HepG2 (cell line): ENCODE measurements at regions not wholly inside any gene's neighbourhood (a gene's known extent, or its start where the extent isn't known, plus 50 kb on each side); places are given as distances from the start of the nearest gene placed in this dataset.

Experiments
- CC2D1A ChIP-seq: sonication (generic); formaldehyde crosslinking; IDR thresholded peaks from 2 replicates; pipeline ENCODE4 v1.8.1; 2023; ENCODE audit warnings: mild to moderate bottlenecking, missing genetic modification reagents
- PAF1 ChIP-seq: IDR thresholded peaks from 2 replicates; pipeline ENCODE4 v1.6.1; 2016; ENCODE audit warnings: missing genetic modification reagents, missing compliant biosample characterization
- POLR2A ChIP-seq, 2 experiments: IDR thresholded peaks; 2 replicates each; pipeline ENCODE4 v1.6.1; 2011; ENCODE audit warnings: low read depth in 2 of 2, low read length in 2 of 2, mild to moderate bottlenecking in 1 of 2, moderate library complexity in 1 of 2; ENCODE audit not compliant: insufficient read depth in 1 of 2
- ZNF546 ChIP-seq: sonication (generic); formaldehyde crosslinking; conservative IDR thresholded peaks from 2 replicates; pipeline ENCODE4 v1.8.1; 2023; ENCODE audit warnings: mild to moderate bottlenecking, missing genetic modification reagents
- TF ChIP-seq, protein P1 (sequence below): IDR thresholded peaks from 2 replicates; pipeline ENCODE4 v1.6.1; 2016; ENCODE audit warnings: missing compliant biosample characterization, missing genetic modification reagents, borderline replicate concordance
- TF ChIP-seq, protein P2 (sequence below): sonication (generic); formaldehyde crosslinking; IDR thresholded peaks from 2 replicates; pipeline ENCODE4 v1.9.0; 2022; ENCODE audit warnings: missing genetic modification reagents, mild to moderate bottlenecking, borderline replicate concordance

DNA sequence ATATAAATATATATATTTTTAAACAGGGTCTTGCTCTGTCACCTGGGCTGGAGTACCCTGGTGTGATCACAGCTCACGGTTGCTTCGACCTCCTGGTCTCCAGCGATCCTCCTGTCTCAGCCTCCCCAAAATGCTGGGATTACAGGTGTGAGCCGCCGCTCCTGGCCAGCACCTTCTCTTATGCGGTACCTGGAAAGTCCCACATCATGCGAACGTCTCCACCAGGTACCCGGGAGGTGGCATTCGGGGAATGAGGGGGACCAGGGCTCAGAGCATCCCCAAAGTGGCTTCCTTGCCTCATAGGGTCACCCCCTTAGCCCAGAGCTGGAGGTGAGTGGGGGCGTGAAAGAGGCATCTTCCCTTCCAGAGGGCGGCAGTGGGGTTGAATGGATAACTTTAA is 84.0 kb upstream of the PPP2R3B start:
- TF ChIP-seq, protein P1, sequence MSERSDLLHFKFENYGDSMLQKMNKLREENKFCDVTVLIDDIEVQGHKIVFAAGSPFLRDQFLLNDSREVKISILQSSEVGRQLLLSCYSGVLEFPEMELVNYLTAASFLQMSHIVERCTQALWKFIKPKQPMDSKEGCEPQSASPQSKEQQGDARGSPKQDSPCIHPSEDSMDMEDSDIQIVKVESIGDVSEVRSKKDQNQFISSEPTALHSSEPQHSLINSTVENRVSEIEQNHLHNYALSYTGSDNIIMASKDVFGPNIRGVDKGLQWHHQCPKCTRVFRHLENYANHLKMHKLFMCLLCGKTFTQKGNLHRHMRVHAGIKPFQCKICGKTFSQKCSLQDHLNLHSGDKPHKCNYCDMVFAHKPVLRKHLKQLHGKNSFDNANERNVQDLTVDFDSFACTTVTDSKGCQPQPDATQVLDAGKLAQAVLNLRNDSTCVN (CRISPR knock-in tag), result no peak
- no peak for TF ChIP-seq POLR2A (IDR thresholded peaks at IDR 0.05; ENCODE audit: insufficient read depth in 1 of 2, low read depth in 2 of 2, low read length in 2 of 2)
- no peak for TF ChIP-seq CC2D1A (CRISPR knock-in tag)
- TF ChIP-seq, protein P2, sequence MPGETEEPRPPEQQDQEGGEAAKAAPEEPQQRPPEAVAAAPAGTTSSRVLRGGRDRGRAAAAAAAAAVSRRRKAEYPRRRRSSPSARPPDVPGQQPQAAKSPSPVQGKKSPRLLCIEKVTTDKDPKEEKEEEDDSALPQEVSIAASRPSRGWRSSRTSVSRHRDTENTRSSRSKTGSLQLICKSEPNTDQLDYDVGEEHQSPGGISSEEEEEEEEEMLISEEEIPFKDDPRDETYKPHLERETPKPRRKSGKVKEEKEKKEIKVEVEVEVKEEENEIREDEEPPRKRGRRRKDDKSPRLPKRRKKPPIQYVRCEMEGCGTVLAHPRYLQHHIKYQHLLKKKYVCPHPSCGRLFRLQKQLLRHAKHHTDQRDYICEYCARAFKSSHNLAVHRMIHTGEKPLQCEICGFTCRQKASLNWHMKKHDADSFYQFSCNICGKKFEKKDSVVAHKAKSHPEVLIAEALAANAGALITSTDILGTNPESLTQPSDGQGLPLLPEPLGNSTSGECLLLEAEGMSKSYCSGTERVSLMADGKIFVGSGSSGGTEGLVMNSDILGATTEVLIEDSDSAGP (CRISPR knock-in tag), result no peak
- no peak for TF ChIP-seq PAF1
- no peak for TF ChIP-seq ZNF546 (CRISPR knock-in tag)
